A673 (cell line): ENCODE measurements at regions not wholly inside any gene's neighbourhood (a gene's known extent, or its start where the extent isn't known, plus 50 kb on each side); places are given as distances from the start of the nearest gene placed in this dataset.

Experiments
- BruUV-seq: library from RNA; stranded (reverse); fragments of 400-500 nt; replicated peaks from 2 replicates; lab custom pipeline; 2021; lab: Mats Ljungman, UMichigan
- CTCF ChIA-PET: fragments of 300-600 bp; sonication (Branson Sonifier 250); formaldehyde crosslinking; loops from one replicate; lab custom pipeline; 2022; ENCODE audit warnings: antibody characterized with exemption; lab: Charles Lee
- POLR2A ChIA-PET: fragments of 300-600 bp; sonication (Branson Sonifier 250); formaldehyde crosslinking; loops from one replicate; lab custom pipeline; 2022; ENCODE audit warnings: antibody characterized with exemption; ENCODE audit not compliant: low non-redundant PET; lab: Charles Lee
- DNase-seq: peaks from one replicate; pipeline ENCODE4 v3.0.0-alpha.2; 2015; ENCODE audit warnings: low spot score
- H3K27ac ChIP-seq: fragments of 200-600 bp; sonication (generic); 2 replicates; pipeline ENCODE4 v1.5.1; 2016; ENCODE audit warnings: mixed run types, low read depth, mild to moderate bottlenecking, mixed read lengths, antibody characterized with exemption, low read length; ENCODE audit not compliant: poor library complexity, severe bottlenecking
- H3K27me3 ChIP-seq: fragments of 200-600 bp; sonication (generic); replicated peaks from 2 replicates; pipeline ENCODE4 v1.6.1; 2017; ENCODE audit warnings: mixed run types, low read depth, mild to moderate bottlenecking, mixed read lengths, antibody characterized with exemption, low read length; ENCODE audit not compliant: insufficient read depth, poor library complexity
- H3K36me3 ChIP-seq: fragments of 200-600 bp; sonication (generic); 2 replicates; pipeline ENCODE4 v1.6.1; 2016; ENCODE audit warnings: mixed run types, mild to moderate bottlenecking, mixed read lengths, antibody characterized with exemption, low read length; ENCODE audit not compliant: insufficient read depth, poor library complexity, severe bottlenecking
- H3K4me1 ChIP-seq: fragments of 200-600 bp; sonication (generic); 2 replicates; pipeline ENCODE4 v1.6.1; 2017; ENCODE audit warnings: mixed run types, mild to moderate bottlenecking, mixed read lengths, antibody characterized with exemption, low read length; ENCODE audit not compliant: insufficient read depth, poor library complexity, severe bottlenecking
- H3K4me3 ChIP-seq: fragments of 200-600 bp; sonication (generic); 2 replicates; pipeline ENCODE4 v1.5.1; 2016; ENCODE audit warnings: low read depth, mixed run types, mild to moderate bottlenecking, mixed read lengths, low read length; ENCODE audit not compliant: poor library complexity, severe bottlenecking
- H3K9me3 ChIP-seq: fragments of 200-600 bp; sonication (generic); 2 replicates; pipeline ENCODE4 v1.6.1; 2016; ENCODE audit warnings: mixed run types, low read depth, mild to moderate bottlenecking, mixed read lengths, antibody characterized with exemption, low read length; ENCODE audit not compliant: poor library complexity, severe bottlenecking
- EZH2 ChIP-seq: fragments of 200-600 bp; sonication (generic); IDR thresholded peaks from 2 replicates; pipeline ENCODE4 v1.6.1; 2017; ENCODE audit warnings: borderline replicate concordance, low read depth, mild to moderate bottlenecking, mixed read lengths, antibody characterized with exemption, low read length; ENCODE audit not compliant: poor library complexity, severe bottlenecking
- intact Hi-C: fragments of 100-400 bp; cut with micrococcal nuclease; formaldehyde crosslinking; loops from one replicate; pipeline ENCODE4 v1.10.0; 2022; ENCODE audit not compliant: unreplicated experiment
- TF ChIP-seq, protein P1 (sequence below): fragments of 300-800, 200-600 bp; sonication (generic); conservative IDR thresholded peaks from 2 replicates; pipeline ENCODE4 v1.5.1; 2017; ENCODE audit warnings: low read depth, mild to moderate bottlenecking, antibody characterized with exemption, low read length, moderate library complexity, mixed read lengths

DNA sequence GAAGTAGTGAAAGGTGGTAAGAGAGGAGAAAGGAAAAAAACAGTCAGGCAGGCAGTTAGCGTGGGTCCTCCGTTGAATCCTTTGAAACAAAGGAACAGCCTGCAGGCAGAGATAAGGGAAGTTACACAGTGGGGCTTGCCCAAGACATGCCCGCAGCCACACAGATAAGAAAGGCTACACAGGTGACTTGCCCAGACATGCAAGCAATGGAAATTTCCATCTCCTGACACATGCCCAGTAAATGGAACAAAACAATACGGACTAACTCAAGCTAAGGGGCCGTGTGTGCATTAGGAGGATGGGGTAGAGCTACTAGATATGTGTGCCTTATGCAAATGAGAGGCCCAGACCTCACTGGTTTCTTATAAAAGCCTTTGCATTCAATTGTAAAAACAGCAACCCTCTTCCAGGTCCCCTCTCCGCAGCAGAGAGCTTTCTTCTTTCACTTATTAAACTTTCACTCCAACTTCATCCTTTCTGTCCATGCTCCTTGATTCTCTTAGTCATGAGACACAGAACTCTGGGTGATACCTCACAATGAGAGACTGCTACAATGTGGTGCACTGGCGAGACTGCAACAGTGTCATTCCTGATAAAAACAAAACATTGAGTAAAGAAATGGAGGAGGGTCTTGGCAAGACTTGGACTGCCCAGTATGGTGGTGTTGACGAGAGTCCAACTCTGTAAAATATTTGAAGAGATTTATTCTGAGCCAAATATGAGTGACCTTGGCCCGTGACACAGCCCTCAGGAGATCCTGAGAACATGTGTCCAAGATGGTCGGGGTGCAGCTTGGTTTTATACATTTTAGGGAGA is 997.4 kb upstream of the PRKX start:
- Histone ChIP-seq H3K4me3 (no peak overlapping the region), H3K36me3 (no peaks in the 10 kb centered on the region), H3K9me3 (no peaks in the 10 kb centered on the region), H3K27me3 (no peaks in the 10 kb centered on the region), H3K27ac (no peak overlapping the region), H3K4me1 (no peaks in the 10 kb centered on the region)
- intact Hi-C loops = no loop called here
- CTCF ChIA-PET = no interaction called here
- no TSS peak for BruUV-seq
- TF ChIP-seq, protein P1, sequence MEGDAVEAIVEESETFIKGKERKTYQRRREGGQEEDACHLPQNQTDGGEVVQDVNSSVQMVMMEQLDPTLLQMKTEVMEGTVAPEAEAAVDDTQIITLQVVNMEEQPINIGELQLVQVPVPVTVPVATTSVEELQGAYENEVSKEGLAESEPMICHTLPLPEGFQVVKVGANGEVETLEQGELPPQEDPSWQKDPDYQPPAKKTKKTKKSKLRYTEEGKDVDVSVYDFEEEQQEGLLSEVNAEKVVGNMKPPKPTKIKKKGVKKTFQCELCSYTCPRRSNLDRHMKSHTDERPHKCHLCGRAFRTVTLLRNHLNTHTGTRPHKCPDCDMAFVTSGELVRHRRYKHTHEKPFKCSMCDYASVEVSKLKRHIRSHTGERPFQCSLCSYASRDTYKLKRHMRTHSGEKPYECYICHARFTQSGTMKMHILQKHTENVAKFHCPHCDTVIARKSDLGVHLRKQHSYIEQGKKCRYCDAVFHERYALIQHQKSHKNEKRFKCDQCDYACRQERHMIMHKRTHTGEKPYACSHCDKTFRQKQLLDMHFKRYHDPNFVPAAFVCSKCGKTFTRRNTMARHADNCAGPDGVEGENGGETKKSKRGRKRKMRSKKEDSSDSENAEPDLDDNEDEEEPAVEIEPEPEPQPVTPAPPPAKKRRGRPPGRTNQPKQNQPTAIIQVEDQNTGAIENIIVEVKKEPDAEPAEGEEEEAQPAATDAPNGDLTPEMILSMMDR = no peak
- no peak for TF ChIP-seq EZH2
- no peak for DNase-seq
- POLR2A ChIA-PET = no interaction called here

DNA sequence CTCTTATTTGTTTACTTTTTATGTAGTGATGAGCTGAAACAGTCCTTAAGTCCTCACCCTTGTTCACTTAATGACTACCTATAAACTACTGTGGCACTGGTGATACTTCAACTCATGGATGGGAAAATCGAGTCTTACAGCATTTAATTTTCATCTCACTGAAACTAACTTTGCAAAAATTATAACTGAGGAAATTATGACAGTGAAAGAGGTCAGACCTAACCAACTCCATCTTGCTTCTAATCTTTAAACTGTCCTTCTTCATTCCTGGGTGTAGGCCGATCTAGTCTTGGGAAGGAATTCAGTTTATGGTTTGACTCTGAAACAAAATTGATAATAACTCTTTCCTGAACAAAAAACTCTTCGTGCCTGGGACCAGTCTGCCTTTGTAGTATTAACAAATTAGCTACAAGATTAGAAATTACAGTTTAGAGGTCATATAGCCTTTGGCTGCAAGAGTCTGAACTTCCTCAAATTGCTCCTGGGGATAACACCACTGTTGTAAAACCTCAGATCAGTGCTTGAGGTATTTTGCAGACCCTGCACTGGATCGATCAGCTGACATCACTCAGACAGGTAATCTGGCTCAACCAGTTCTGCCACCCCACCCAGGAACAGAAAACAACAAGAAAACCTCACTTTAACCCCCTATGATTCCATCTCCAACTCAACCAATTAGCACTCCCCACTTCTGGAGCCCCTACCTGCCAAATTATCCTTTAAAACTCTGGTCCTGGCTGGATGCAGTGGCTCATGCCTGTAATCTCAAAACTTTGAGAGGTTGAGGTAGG is 995.7 kb upstream of the PRKX start:
- DNase-seq = no peak
- BruUV-seq = no TSS peak
- intact Hi-C loops = no loop called here

GRCh38 chrX:4706961-4707360 is 993.5 kb upstream of the PRKX start:
- no peak for DNase-seq
- TF ChIP-seq EZH2 = no peak
- ChIA-PET CTCF (no interaction called here), POLR2A (interaction anchor here (0.6 kb wide), 1 partner anchor 86 kb away, joined by 4 read pairs; no protein-coding TSS in a partner anchor)
- Histone ChIP-seq H3K4me1 (no peaks in the 10 kb centered on the region), H3K27ac (no peak overlapping the region), H3K27me3 (no peaks in the 10 kb centered on the region), H3K9me3 (no peaks in the 10 kb centered on the region), H3K4me3 (no peak overlapping the region), H3K36me3 (no peaks in the 10 kb centered on the region)
- intact Hi-C loops = no loop called here
- BruUV-seq = no TSS peak

More for the DNA sequence above, 995.7 kb upstream of the PRKX start:
- CTCF ChIA-PET = no interaction called here
- no peaks in the 10 kb centered on the region for H3K27me3 ChIP-seq
- H3K27ac ChIP-seq = no peak overlapping the region
- H3K4me1 ChIP-seq = no peaks in the 10 kb centered on the region
- H3K4me3 ChIP-seq = no peak overlapping the region
- H3K9me3 ChIP-seq = no peaks in the 10 kb centered on the region
- no peaks in the 10 kb centered on the region for H3K36me3 ChIP-seq
- POLR2A ChIA-PET = no interaction called here
- TF ChIP-seq, protein P1 = no peak
